ENCODE measurements at regions not wholly inside any gene's neighbourhood (a gene's known extent, or its start where the extent isn't known, plus 50 kb on each side); places are given as distances from the start of the nearest gene placed in this dataset.

- no peak for TF ChIP-seq CTCF (IDR thresholded peaks at IDR 0.05; ENCODE audit: low read depth, low read length)
- TF ChIP-seq EZH2phosphoT487 (IDR thresholded peaks at IDR 0.05; ENCODE audit: low read depth), result no peak
Observed at GRCh38 chrX:39427906-39428305, 626.6 kb downstream of the MID1IP1 start.

Data from OCI-LY3 (cell line).